MCF 10A (cell line): ENCODE measurements at regions not wholly inside any gene's neighbourhood (a gene's known extent, or its start where the extent isn't known, plus 50 kb on each side); places are given as distances from the start of the nearest gene placed in this dataset.

Source experiments
- BruUV-seq: library from RNA; stranded (reverse); fragments of 400-500 nt; replicated peaks from 2 replicates; lab custom pipeline; 2021; lab: Mats Ljungman, UMichigan
- CTCF ChIA-PET: fragments of 300-600 bp; sonication (Branson Sonifier 250); formaldehyde crosslinking; extraction: SDS; loops from one replicate; lab custom pipeline; 2021; ENCODE audit warnings: antibody characterized with exemption, inconsistent platforms; lab: Yijun Ruan, JAX
- POLR2A ChIA-PET: fragments of 300-600, 350-650 bp; sonication (Branson Sonifier 250); formaldehyde crosslinking; extraction: SDS; loops from one replicate; lab custom pipeline; 2020; ENCODE audit warnings: antibody characterized with exemption, inconsistent platforms; lab: Yijun Ruan, JAX
- DNase-seq: peaks from one replicate; pipeline ENCODE4 v3.0.0-alpha.2; 2018; ENCODE audit not compliant: unreplicated experiment
- H3K27ac Mint-ChIP-seq: one replicate; pipeline ENCODE4 v1.8.0; 2022; ENCODE audit warnings: mild to moderate bottlenecking, low read depth, mixed read lengths; ENCODE audit not compliant: unreplicated experiment
- H3K27me3 Mint-ChIP-seq: one replicate; pipeline ENCODE4 v1.8.0; 2022; ENCODE audit warnings: mixed read lengths; ENCODE audit not compliant: insufficient read depth, unreplicated experiment
- H3K36me3 Mint-ChIP-seq: one replicate; pipeline ENCODE4 v1.8.0; 2022; ENCODE audit warnings: mild to moderate bottlenecking, moderate library complexity, mixed read lengths; ENCODE audit not compliant: insufficient read depth, unreplicated experiment
- H3K4me1 Mint-ChIP-seq: one replicate; pipeline ENCODE4 v1.8.0; 2022; ENCODE audit warnings: mixed read lengths; ENCODE audit not compliant: insufficient read depth, unreplicated experiment
- H3K4me3 Mint-ChIP-seq: one replicate; pipeline ENCODE4 v1.8.0; 2022; ENCODE audit warnings: mild to moderate bottlenecking, moderate library complexity, mixed read lengths; ENCODE audit not compliant: unreplicated experiment
- H3K9me3 Mint-ChIP-seq: one replicate; pipeline ENCODE4 v1.8.0; 2022; ENCODE audit warnings: mixed read lengths; ENCODE audit not compliant: unreplicated experiment
- intact Hi-C: fragments of 100-400 bp; cut with micrococcal nuclease; formaldehyde crosslinking; loops from 2 replicates; pipeline ENCODE4 v1.14.1; 2022
- TF ChIP-seq, protein P1 (sequence below): fragments of 200-600 bp; IDR thresholded peaks from one replicate; pipeline ENCODE4 v1.8.0; 2022; ENCODE audit warnings: antibody characterized with exemption, mild to moderate bottlenecking; ENCODE audit not compliant: unreplicated experiment

- Mint-ChIP-seq H3K36me3 (no peaks in the 10 kb centered on the region), H3K4me1 (no peaks in the 10 kb centered on the region), H3K4me3 (no peak overlapping the region), H3K9me3 (no peaks in the 10 kb centered on the region), H3K27ac (no peak overlapping the region), H3K27me3 (no peaks in the 10 kb centered on the region)
- no TSS peak for BruUV-seq
- no peak for DNase-seq
- TF ChIP-seq, protein P1, sequence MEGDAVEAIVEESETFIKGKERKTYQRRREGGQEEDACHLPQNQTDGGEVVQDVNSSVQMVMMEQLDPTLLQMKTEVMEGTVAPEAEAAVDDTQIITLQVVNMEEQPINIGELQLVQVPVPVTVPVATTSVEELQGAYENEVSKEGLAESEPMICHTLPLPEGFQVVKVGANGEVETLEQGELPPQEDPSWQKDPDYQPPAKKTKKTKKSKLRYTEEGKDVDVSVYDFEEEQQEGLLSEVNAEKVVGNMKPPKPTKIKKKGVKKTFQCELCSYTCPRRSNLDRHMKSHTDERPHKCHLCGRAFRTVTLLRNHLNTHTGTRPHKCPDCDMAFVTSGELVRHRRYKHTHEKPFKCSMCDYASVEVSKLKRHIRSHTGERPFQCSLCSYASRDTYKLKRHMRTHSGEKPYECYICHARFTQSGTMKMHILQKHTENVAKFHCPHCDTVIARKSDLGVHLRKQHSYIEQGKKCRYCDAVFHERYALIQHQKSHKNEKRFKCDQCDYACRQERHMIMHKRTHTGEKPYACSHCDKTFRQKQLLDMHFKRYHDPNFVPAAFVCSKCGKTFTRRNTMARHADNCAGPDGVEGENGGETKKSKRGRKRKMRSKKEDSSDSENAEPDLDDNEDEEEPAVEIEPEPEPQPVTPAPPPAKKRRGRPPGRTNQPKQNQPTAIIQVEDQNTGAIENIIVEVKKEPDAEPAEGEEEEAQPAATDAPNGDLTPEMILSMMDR, result no peak
- POLR2A ChIA-PET, result no interaction called here
- CTCF ChIA-PET, result no interaction called here
- intact Hi-C loops, result no loop called here
Measured at GRCh38 chr4:27844376-27844775, 983.7 kb downstream of the STIM2 start.

DNA sequence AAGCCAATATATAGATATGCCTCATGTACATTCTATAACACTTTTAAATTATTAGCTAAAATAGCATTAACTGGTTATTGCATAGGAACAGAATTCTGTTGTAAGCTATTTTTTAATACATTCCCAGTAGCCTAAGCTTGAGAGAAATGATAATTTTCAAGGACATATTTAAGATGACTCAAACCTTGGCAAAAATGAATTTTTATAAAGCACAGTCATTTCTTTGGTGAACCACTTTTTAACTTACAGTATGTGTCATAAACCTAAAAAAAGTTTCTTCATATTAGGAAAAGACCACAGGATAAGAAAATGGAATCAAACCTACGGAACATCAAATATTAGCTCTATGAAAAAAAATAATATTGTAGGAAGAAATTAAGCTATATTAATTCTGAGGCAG, 986.3 kb downstream of the STIM2 start:
- TF ChIP-seq, protein P1, result no peak
- H3K27me3 Mint-ChIP-seq, result no peaks in the 10 kb centered on the region
- H3K4me3 Mint-ChIP-seq, result no peak overlapping the region
- BruUV-seq, result no TSS peak
- CTCF ChIA-PET, result interaction anchor here (1.5 to 1.7 kb wide), 2 partner anchors 14 to 162 kb away, joined by 4 to 8 read pairs; no protein-coding TSS in a partner anchor
- no peaks in the 10 kb centered on the region for H3K4me1 Mint-ChIP-seq
- DNase-seq, result no peak
- POLR2A ChIA-PET, result interaction anchor here (0.6 kb wide), 1 partner anchor 1697 kb away, joined by 4 read pairs; no protein-coding TSS in a partner anchor
- H3K9me3 Mint-ChIP-seq, result no peaks in the 10 kb centered on the region
- no peak overlapping the region for H3K27ac Mint-ChIP-seq
- H3K36me3 Mint-ChIP-seq, result no peaks in the 10 kb centered on the region
- intact Hi-C loops, result no loop called here

DNA sequence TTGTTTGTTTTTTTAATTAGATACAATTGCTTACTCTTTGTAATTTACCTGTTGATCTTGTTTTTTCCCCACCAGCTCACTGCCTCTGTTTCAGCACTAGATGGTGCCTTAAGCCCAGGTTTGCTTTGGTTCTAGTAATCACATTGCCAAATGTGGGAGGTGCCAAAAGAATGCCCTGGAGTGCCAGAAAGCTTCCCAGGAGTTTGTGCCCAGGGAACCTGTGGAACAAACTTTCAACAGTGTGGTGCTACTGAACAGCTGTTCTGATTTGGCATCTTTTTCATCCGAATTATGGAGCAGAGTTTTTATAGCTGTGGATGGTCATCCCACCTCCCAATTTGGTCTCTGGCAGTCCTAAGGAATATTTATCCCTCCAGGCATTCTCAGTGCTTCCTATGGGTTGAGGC, 1000.7 kb downstream of the STIM2 start:
- Mint-ChIP-seq H3K4me3 (no peak overlapping the region), H3K27me3 (no peaks in the 10 kb centered on the region), H3K4me1 (peaks cover 11% of the 10 kb centered on the region), H3K27ac (no peak overlapping the region), H3K36me3 (no peaks in the 10 kb centered on the region), H3K9me3 (no peaks in the 10 kb centered on the region)
- no TSS peak for BruUV-seq
- POLR2A ChIA-PET, result interaction anchor here (1.3 kb wide), 1 partner anchor 590 kb away, joined by 5 read pairs; no protein-coding TSS in a partner anchor
- TF ChIP-seq, protein P1, result peak; percentile 66
- intact Hi-C loops, result loop anchor here (1.0 to 10.0 kb wide), 5 partner anchors 168 to 817 kb away; no protein-coding TSS in a partner anchor
- CTCF ChIA-PET, result interaction anchor here (0.6 to 1.9 kb wide), 9 partner anchors 9 to 1507 kb away, joined by 3 to 8 read pairs (median 3); no protein-coding TSS in a partner anchor
- DNase-seq, result peak; percentile 83

GRCh38 chr4:27861802-27862201, 1001.2 kb downstream of the STIM2 start:
- intact Hi-C loops, result loop anchor here (1.0 to 10.0 kb wide), 5 partner anchors 169 to 817 kb away; no protein-coding TSS in a partner anchor
- CTCF ChIA-PET, result interaction anchor here (0.7 to 1.9 kb wide), 7 partner anchors 9 to 1246 kb away, joined by 3 to 8 read pairs (median 3); no protein-coding TSS in a partner anchor

More at GRCh38 chr4:27861802-27862201, 1001.2 kb downstream of the STIM2 start:
- TF ChIP-seq, protein P1, result no peak
- POLR2A ChIA-PET, result no interaction called here
- peak; percentile 8 for DNase-seq
- Mint-ChIP-seq H3K9me3 (no peaks in the 10 kb centered on the region), H3K36me3 (no peaks in the 10 kb centered on the region), H3K27ac (no peak overlapping the region), H3K27me3 (no peaks in the 10 kb centered on the region), H3K4me3 (no peak overlapping the region), H3K4me1 (peaks cover 11% of the 10 kb centered on the region)
- no TSS peak for BruUV-seq
